PC-9 (cell line): ENCODE measurements at regions not wholly inside any gene's neighbourhood (a gene's known extent, or its start where the extent isn't known, plus 50 kb on each side); places are given as distances from the start of the nearest gene placed in this dataset.

Source experiments
- BruUV-seq: library from RNA; stranded (reverse); fragments of 400-500 nt; replicated peaks from 2 replicates; lab custom pipeline; 2021; lab: Mats Ljungman, UMichigan
- CTCF ChIA-PET: fragments of 300-600 bp; sonication (Branson Sonifier 250); formaldehyde crosslinking; loops from one replicate; lab custom pipeline; 2022; ENCODE audit warnings: antibody characterized with exemption; lab: Charles Lee
- POLR2A ChIA-PET: fragments of 300-600 bp; sonication (Branson Sonifier 250); formaldehyde crosslinking; loops from one replicate; lab custom pipeline; 2022; ENCODE audit warnings: antibody characterized with exemption; ENCODE audit not compliant: unreplicated experiment; lab: Charles Lee
- DNase-seq, 2 experiments: peaks; one replicate each; pipeline versions ENCODE4 v3.0.0 to v3.0.0-alpha.2; 2015 to 2022; ENCODE audit warnings: mixed read lengths in 1 of 2
- H2AFZ ChIP-seq: fragments of 200-600 bp; sonication (generic); 2 replicates; pipeline ENCODE4 v1.8.1; 2017; ENCODE audit warnings: antibody characterized with exemption
- H3F3A ChIP-seq: fragments of 200-600 bp; sonication (generic); 2 replicates; pipeline ENCODE4 v1.8.1; 2017; ENCODE audit warnings: antibody characterized with exemption, mild to moderate bottlenecking, low read depth; ENCODE audit not compliant: insufficient read depth
- H3K27ac ChIP-seq: fragments of 200-600 bp; sonication (generic); 2 replicates; pipeline ENCODE4 v1.6.1; 2016; ENCODE audit warnings: mixed run types
- H3K27me3 ChIP-seq: fragments of 200-600 bp; sonication (generic); 2 replicates; pipeline ENCODE4 v1.6.1; 2016; ENCODE audit warnings: low read depth, mixed run types; ENCODE audit not compliant: insufficient read depth
- H3K36me3 ChIP-seq: fragments of 200-600 bp; sonication (generic); 2 replicates; pipeline ENCODE4 v1.6.1; 2016; ENCODE audit warnings: low read depth, mixed run types
- H3K4me1 ChIP-seq: fragments of 200-600 bp; sonication (generic); replicated peaks from 2 replicates; pipeline ENCODE4 v1.6.1; 2016; ENCODE audit warnings: mixed run types; ENCODE audit not compliant: insufficient read depth
- H3K4me2 ChIP-seq: fragments of 200-600 bp; sonication (generic); 2 replicates; pipeline ENCODE4 v1.6.1; 2017; ENCODE audit warnings: mixed run types
- H3K4me3 ChIP-seq: fragments of 200-600 bp; sonication (generic); 2 replicates; pipeline ENCODE4 v1.6.1; 2016; ENCODE audit warnings: mixed run types
- H3K79me2 ChIP-seq: fragments of 200-600 bp; sonication (generic); 2 replicates; pipeline ENCODE4 v1.6.1; 2017; ENCODE audit warnings: low read depth, mixed run types
- H3K9me2 ChIP-seq: fragments of 200-600 bp; sonication (generic); 2 replicates; pipeline ENCODE4 v1.8.1; 2017; ENCODE audit warnings: mild to moderate bottlenecking; ENCODE audit not compliant: insufficient read depth
- H3K9me3 ChIP-seq: fragments of 200-600 bp; sonication (generic); 2 replicates; pipeline ENCODE4 v1.8.1; 2016; ENCODE audit warnings: low read depth; ENCODE audit not compliant: insufficient read depth
- H4K20me1 ChIP-seq: fragments of 200-600 bp; sonication (generic); 2 replicates; pipeline ENCODE4 v1.8.1; 2017; ENCODE audit not compliant: insufficient read depth
- CTCF ChIP-seq: fragments of 200-600 bp; sonication (generic); conservative IDR thresholded peaks from 2 replicates; pipeline ENCODE4 v1.6.1; 2017; ENCODE audit warnings: mixed run types, antibody characterized with exemption, mild to moderate bottlenecking, moderate library complexity
- EZH2 ChIP-seq: fragments of 200-600 bp; sonication (generic); IDR thresholded peaks from 2 replicates; pipeline ENCODE4 v1.8.0; 2017; ENCODE audit warnings: antibody characterized with exemption, low read depth
- intact Hi-C: fragments of 100-400 bp; cut with micrococcal nuclease; formaldehyde crosslinking; loops from one replicate; pipeline ENCODE4 v1.10.0; 2022; ENCODE audit not compliant: unreplicated experiment

GRCh38 chr3:157926822-157927221, 179.4 kb downstream of the SHOX2 start:
- CTCF ChIA-PET = no interaction called here
- no peaks in the 10 kb centered on the region for H3K27me3 ChIP-seq
- H3K9me3 ChIP-seq = 0 out of 2 replicates have a peak, but pooled peaks cover 3% of the 10 kb centered on the region
- intact Hi-C loops = no loop called here
- no peaks in the 10 kb centered on the region for H3K79me2 ChIP-seq
- H3K36me3 ChIP-seq = no peaks in the 10 kb centered on the region
- H3K9me2 ChIP-seq = no peaks in the 10 kb centered on the region
- H3K4me1 ChIP-seq = no peaks in the 10 kb centered on the region
- H4K20me1 ChIP-seq = no peaks in the 10 kb centered on the region
- no TSS peak for BruUV-seq
- H3F3A ChIP-seq = no peaks in the 10 kb centered on the region
- TF ChIP-seq EZH2 = no peak
- TF ChIP-seq CTCF = no peak
- no peak for DNase-seq
- no peak overlapping the region for H3K27ac ChIP-seq
- peak overlapping the region; percentile 45 for H2AFZ ChIP-seq
- POLR2A ChIA-PET = no interaction called here
- no peak overlapping the region for H3K4me3 ChIP-seq
- 0 out of 2 replicates have a peak overlapping the region, but pooled peaks have one; percentile 10 for H3K4me2 ChIP-seq

GRCh38 chr3:157922614-157923013, 183.6 kb downstream of the SHOX2 start:
- BruUV-seq = no TSS peak
- H3K4me2 ChIP-seq = no peak overlapping the region

GRCh38 chr3:157921811-157922210, 184.4 kb downstream of the SHOX2 start:
- no peaks in the 10 kb centered on the region for H4K20me1 ChIP-seq
- H3K79me2 ChIP-seq = no peaks in the 10 kb centered on the region
- ChIA-PET CTCF (no interaction called here), POLR2A (no interaction called here)
- TF ChIP-seq CTCF (no peak), EZH2 (no peak)
- no TSS peak for BruUV-seq
- H3K27me3 ChIP-seq = no peaks in the 10 kb centered on the region
- no peak overlapping the region for H3K4me2 ChIP-seq
- H3F3A ChIP-seq = no peaks in the 10 kb centered on the region
- intact Hi-C loops = no loop called here
- no peaks in the 10 kb centered on the region for H3K9me2 ChIP-seq
- H3K4me3 ChIP-seq = no peak overlapping the region
- no peak overlapping the region for H2AFZ ChIP-seq
- 0 out of 2 replicates have a peak, but pooled peaks cover 3% of the 10 kb centered on the region for H3K9me3 ChIP-seq
- DNase-seq = no peak
- H3K4me1 ChIP-seq = no peaks in the 10 kb centered on the region
- no peak overlapping the region for H3K27ac ChIP-seq
- no peaks in the 10 kb centered on the region for H3K36me3 ChIP-seq

More at GRCh38 chr3:157922614-157923013, 183.6 kb downstream of the SHOX2 start:
- Histone ChIP-seq H3K27me3 (no peaks in the 10 kb centered on the region), H2AFZ (no peak overlapping the region), H3F3A (no peaks in the 10 kb centered on the region), H3K36me3 (no peaks in the 10 kb centered on the region), H3K79me2 (no peaks in the 10 kb centered on the region), H3K27ac (no peak overlapping the region), H3K9me2 (no peaks in the 10 kb centered on the region), H3K4me1 (no peaks in the 10 kb centered on the region), H3K9me3 (0 out of 2 replicates have a peak, but pooled peaks cover 3% of the 10 kb centered on the region), H3K4me3 (no peak overlapping the region), H4K20me1 (no peaks in the 10 kb centered on the region)
- no peak for DNase-seq
- CTCF ChIA-PET = no interaction called here
- intact Hi-C loops = no loop called here
- POLR2A ChIA-PET = no interaction called here
- TF ChIP-seq CTCF = no peak
- no peak for TF ChIP-seq EZH2
